ENCODE measurements at regions not wholly inside any gene's neighbourhood (a gene's known extent, or its start where the extent isn't known, plus 50 kb on each side); places are given as distances from the start of the nearest gene placed in this dataset.

GRCh38 chr5:45826055-45826454, 129.9 kb upstream of the HCN1 start:
- no peak for TF ChIP-seq CTCF (IDR thresholded peaks at IDR 0.05; ENCODE audit: control extremely low read depth in 1 of 3, insufficient read depth in 1 of 3, low read depth in 1 of 3, low read length in 3 of 3)
- no peak for TF ChIP-seq POLR2AphosphoS5 (IDR thresholded peaks at IDR 0.05; ENCODE audit: low read depth, low read length)
- no peak for TF ChIP-seq YY1 (IDR thresholded peaks at IDR 0.05; ENCODE audit: low read depth, low read length)
- TF ChIP-seq RFX5 (IDR thresholded peaks at IDR 0.05; ENCODE audit: borderline replicate concordance, low read depth, low read length): no peak
- TF ChIP-seq POLR2A (IDR thresholded peaks at IDR 0.05; ENCODE audit: control extremely low read depth in 1 of 2, low read depth in 2 of 2, low read length in 2 of 2): no peak
- TF ChIP-seq ZNF274 (IDR thresholded peaks at IDR 0.05; ENCODE audit: borderline replicate concordance, extremely low read depth, low read length): no peak
